ENCODE measurements at regions not wholly inside any gene's neighbourhood (a gene's known extent, or its start where the extent isn't known, plus 50 kb on each side); places are given as distances from the start of the nearest gene placed in this dataset.
"Not testable (repeated sequence)": the region's sequence is repeated elsewhere in the genome, so short reads cannot be mapped to it uniquely, and the experiment has no call there.

- Histone ChIP-seq H3K4me1 (ENCODE audit: control insufficient read depth, insufficient read depth, low read length, poor library complexity, severe bottlenecking) (no peaks in the 10 kb centered on the region), H3K9me3 (ENCODE audit: control insufficient read depth, low read length) (no peaks in the 10 kb centered on the region), H3K27ac (ENCODE audit: insufficient read depth, low read length, poor library complexity, severe bottlenecking) (no peak overlapping the region), H3K36me3 (ENCODE audit: control insufficient read depth, insufficient read depth, low read length) (no peaks in the 10 kb centered on the region), H3K4me3 (ENCODE audit: insufficient read depth, low read depth, low read length, poor library complexity, severe bottlenecking) (no peak overlapping the region), H3K27me3 (replicated peaks; ENCODE audit: control insufficient read depth, insufficient read depth, low read length, poor library complexity, severe bottlenecking) (no peaks in the 10 kb centered on the region)
- no peak for DNase-seq
Observed at GRCh38 chr10:26355241-26355640, 82.9 kb upstream of the APBB1IP start.

GRCh38 chr10:26357203-26357602 lies 80.9 kb upstream of the APBB1IP start:
- Histone ChIP-seq H3K27ac (ENCODE audit: insufficient read depth, low read length, poor library complexity, severe bottlenecking) (no peak overlapping the region), H3K36me3 (ENCODE audit: control insufficient read depth, insufficient read depth, low read length) (no peaks in the 10 kb centered on the region), H3K27me3 (replicated peaks; ENCODE audit: control insufficient read depth, insufficient read depth, low read length, poor library complexity, severe bottlenecking) (no peaks in the 10 kb centered on the region), H3K4me3 (ENCODE audit: insufficient read depth, low read depth, low read length, poor library complexity, severe bottlenecking) (no peak overlapping the region), H3K4me1 (ENCODE audit: control insufficient read depth, insufficient read depth, low read length, poor library complexity, severe bottlenecking) (no peaks in the 10 kb centered on the region), H3K9me3 (ENCODE audit: control insufficient read depth, low read length) (no peaks in the 10 kb centered on the region)
- DNase-seq: no peak

- H3K36me3 ChIP-seq (ENCODE audit: control insufficient read depth, insufficient read depth, low read length): no peaks in the 10 kb centered on the region
- H3K27ac ChIP-seq (ENCODE audit: insufficient read depth, low read length, poor library complexity, severe bottlenecking): no peak overlapping the region
- no peak overlapping the region for H3K4me3 ChIP-seq (ENCODE audit: insufficient read depth, low read depth, low read length, poor library complexity, severe bottlenecking)
- H3K4me1 ChIP-seq (ENCODE audit: control insufficient read depth, insufficient read depth, low read length, poor library complexity, severe bottlenecking): no peaks in the 10 kb centered on the region
- no peaks in the 10 kb centered on the region for H3K27me3 ChIP-seq (replicated peaks; ENCODE audit: control insufficient read depth, insufficient read depth, low read length, poor library complexity, severe bottlenecking)
- DNase-seq: no peak
- H3K9me3 ChIP-seq (ENCODE audit: control insufficient read depth, low read length): no peaks in the 10 kb centered on the region
Observed at GRCh38 chr10:26358071-26358470, 80.1 kb upstream of the APBB1IP start.

- H3K27me3 ChIP-seq (replicated peaks; ENCODE audit: control insufficient read depth, insufficient read depth, low read length, poor library complexity, severe bottlenecking): no peaks in the 10 kb centered on the region
- no peaks in the 10 kb centered on the region for H3K36me3 ChIP-seq (ENCODE audit: control insufficient read depth, insufficient read depth, low read length)
- DNase-seq: no peak
- no peak overlapping the region for H3K27ac ChIP-seq (ENCODE audit: insufficient read depth, low read length, poor library complexity, severe bottlenecking)
- H3K9me3 ChIP-seq (ENCODE audit: control insufficient read depth, low read length): no peaks in the 10 kb centered on the region
- H3K4me3 ChIP-seq (ENCODE audit: insufficient read depth, low read depth, low read length, poor library complexity, severe bottlenecking): no peak overlapping the region
- no peaks in the 10 kb centered on the region for H3K4me1 ChIP-seq (ENCODE audit: control insufficient read depth, insufficient read depth, low read length, poor library complexity, severe bottlenecking)
Observed at GRCh38 chr10:26359670-26360069, 78.5 kb upstream of the APBB1IP start.

GRCh38 chr10:26361351-26361750 lies 76.8 kb upstream of the APBB1IP start:
- Histone ChIP-seq H3K4me3 (ENCODE audit: insufficient read depth, low read depth, low read length, poor library complexity, severe bottlenecking) (no peak overlapping the region), H3K27me3 (replicated peaks; ENCODE audit: control insufficient read depth, insufficient read depth, low read length, poor library complexity, severe bottlenecking) (no peaks in the 10 kb centered on the region), H3K36me3 (ENCODE audit: control insufficient read depth, insufficient read depth, low read length) (no peaks in the 10 kb centered on the region), H3K27ac (ENCODE audit: insufficient read depth, low read length, poor library complexity, severe bottlenecking) (no peak overlapping the region), H3K9me3 (ENCODE audit: control insufficient read depth, low read length) (no peaks in the 10 kb centered on the region), H3K4me1 (ENCODE audit: control insufficient read depth, insufficient read depth, low read length, poor library complexity, severe bottlenecking) (no peaks in the 10 kb centered on the region)
- no peak for DNase-seq

- Histone ChIP-seq H3K27ac (ENCODE audit: insufficient read depth, low read length, poor library complexity, severe bottlenecking) (no peak overlapping the region), H3K36me3 (ENCODE audit: control insufficient read depth, insufficient read depth, low read length) (no peaks in the 10 kb centered on the region)
- DNase-seq: no peak
Observed at GRCh38 chr10:26361971-26362370, 76.2 kb upstream of the APBB1IP start.

GRCh38 chr10:26365681-26366358 lies 72.3 kb upstream of the APBB1IP start:
- no peaks in the 10 kb centered on the region for H3K4me1 ChIP-seq (ENCODE audit: control insufficient read depth, insufficient read depth, low read length, poor library complexity, severe bottlenecking)
- no peak for DNase-seq

More at GRCh38 chr10:26361971-26362370, 76.2 kb upstream of the APBB1IP start:
- no peaks in the 10 kb centered on the region for H3K4me1 ChIP-seq (ENCODE audit: control insufficient read depth, insufficient read depth, low read length, poor library complexity, severe bottlenecking)
- no peak overlapping the region for H3K4me3 ChIP-seq (ENCODE audit: insufficient read depth, low read depth, low read length, poor library complexity, severe bottlenecking)
- no peaks in the 10 kb centered on the region for H3K9me3 ChIP-seq (ENCODE audit: control insufficient read depth, low read length)
- no peaks in the 10 kb centered on the region for H3K27me3 ChIP-seq (replicated peaks; ENCODE audit: control insufficient read depth, insufficient read depth, low read length, poor library complexity, severe bottlenecking)

GRCh38 chr10:26367035-26367434 lies 71.1 kb upstream of the APBB1IP start:
- not testable (repeated sequence) for H3K4me3 ChIP-seq (ENCODE audit: insufficient read depth, low read depth, low read length, poor library complexity, severe bottlenecking); H3K4me1 ChIP-seq (ENCODE audit: control insufficient read depth, insufficient read depth, low read length, poor library complexity, severe bottlenecking); DNase-seq; H3K27me3 ChIP-seq (replicated peaks; ENCODE audit: control insufficient read depth, insufficient read depth, low read length, poor library complexity, severe bottlenecking); H3K36me3 ChIP-seq (ENCODE audit: control insufficient read depth, insufficient read depth, low read length); H3K27ac ChIP-seq (ENCODE audit: insufficient read depth, low read length, poor library complexity, severe bottlenecking); H3K9me3 ChIP-seq (ENCODE audit: control insufficient read depth, low read length)

More at GRCh38 chr10:26365681-26366358, 72.3 kb upstream of the APBB1IP start:
- Histone ChIP-seq H3K9me3 (ENCODE audit: control insufficient read depth, low read length) (no peaks in the 10 kb centered on the region), H3K27ac (ENCODE audit: insufficient read depth, low read length, poor library complexity, severe bottlenecking) (no peak overlapping the region), H3K36me3 (ENCODE audit: control insufficient read depth, insufficient read depth, low read length) (no peaks in the 10 kb centered on the region), H3K4me3 (ENCODE audit: insufficient read depth, low read depth, low read length, poor library complexity, severe bottlenecking) (no peak overlapping the region), H3K27me3 (replicated peaks; ENCODE audit: control insufficient read depth, insufficient read depth, low read length, poor library complexity, severe bottlenecking) (no peaks in the 10 kb centered on the region)

- Histone ChIP-seq H3K9me3 (ENCODE audit: control insufficient read depth, low read length) (no peaks in the 10 kb centered on the region), H3K27ac (ENCODE audit: insufficient read depth, low read length, poor library complexity, severe bottlenecking) (no peak overlapping the region), H3K4me1 (ENCODE audit: control insufficient read depth, insufficient read depth, low read length, poor library complexity, severe bottlenecking) (no peaks in the 10 kb centered on the region), H3K36me3 (ENCODE audit: control insufficient read depth, insufficient read depth, low read length) (no peaks in the 10 kb centered on the region), H3K27me3 (replicated peaks; ENCODE audit: control insufficient read depth, insufficient read depth, low read length, poor library complexity, severe bottlenecking) (no peaks in the 10 kb centered on the region), H3K4me3 (ENCODE audit: insufficient read depth, low read depth, low read length, poor library complexity, severe bottlenecking) (no peak overlapping the region)
- peak in 1 of 3 donors; percentile 6 for DNase-seq
Observed at GRCh38 chr10:26367771-26368170, 70.4 kb upstream of the APBB1IP start.

- H3K4me1 ChIP-seq (ENCODE audit: control insufficient read depth, insufficient read depth, low read length, poor library complexity, severe bottlenecking): no peaks in the 10 kb centered on the region
- no peaks in the 10 kb centered on the region for H3K9me3 ChIP-seq (ENCODE audit: control insufficient read depth, low read length)
- no peak for DNase-seq
- H3K36me3 ChIP-seq (ENCODE audit: control insufficient read depth, insufficient read depth, low read length): no peaks in the 10 kb centered on the region
- no peak overlapping the region for H3K4me3 ChIP-seq (ENCODE audit: insufficient read depth, low read depth, low read length, poor library complexity, severe bottlenecking)
- H3K27ac ChIP-seq (ENCODE audit: insufficient read depth, low read length, poor library complexity, severe bottlenecking): no peak overlapping the region
- no peaks in the 10 kb centered on the region for H3K27me3 ChIP-seq (replicated peaks; ENCODE audit: control insufficient read depth, insufficient read depth, low read length, poor library complexity, severe bottlenecking)
Observed at GRCh38 chr10:26368463-26368862, 69.7 kb upstream of the APBB1IP start.

All from effector memory CD4-positive, alpha-beta T cell (primary cell).